HEK293 (cell line): ENCODE measurements at regions not wholly inside any gene's neighbourhood (a gene's known extent, or its start where the extent isn't known, plus 50 kb on each side); places are given as distances from the start of the nearest gene placed in this dataset.

Experiments used
- CTCF ChIA-PET: fragments of 350-600 bp; formaldehyde crosslinking; extraction: SDS; loops from one replicate; lab custom pipeline; 2021; ENCODE audit warnings: antibody characterized with exemption; lab: Yijun Ruan, JAX
- POLR2A ChIA-PET: fragments of 300-600 bp; formaldehyde crosslinking; extraction: SDS; loops from one replicate; lab custom pipeline; 2020; ENCODE audit warnings: antibody characterized with exemption, inconsistent platforms; lab: Yijun Ruan, JAX
- H3K27ac ChIP-seq: fragments of 200-500 bp; sonication (Bioruptor generic); 2 replicates; pipeline ENCODE4 v1.5.1; 2014; ENCODE audit warnings: low read depth, low read length, control low read depth, inconsistent platforms; ENCODE audit errors: extremely low read depth
- H3K36me3 ChIP-seq, 2 experiments: fragments of 200-500 bp in 1 of 2; sonication (Bioruptor generic) in 1 of 2; 1 replicate in 1 of 2; 2 replicates in 1 of 2; pipeline ENCODE4 v1.5.1; 2014 to 2017; ENCODE audit warnings: inconsistent platforms in 2 of 2, low read length in 2 of 2; ENCODE audit not compliant: control insufficient read depth in 2 of 2, insufficient read depth in 1 of 2
- H3K4me1 ChIP-seq: fragments of 200-500 bp; sonication (Bioruptor generic); 2 replicates; pipeline ENCODE4 v1.5.1; 2014; ENCODE audit warnings: mild to moderate bottlenecking, low read length, inconsistent platforms; ENCODE audit not compliant: control insufficient read depth, insufficient read depth
- H3K4me3 ChIP-seq: 2 replicates; pipeline ENCODE4 v1.5.1; 2011; ENCODE audit warnings: low read depth, mild to moderate bottlenecking, control low read depth, low read length, moderate library complexity
- H3K9me3 ChIP-seq: fragments of 200-500 bp; sonication (Bioruptor generic); 2 replicates; pipeline ENCODE4 v1.5.1; 2014; ENCODE audit warnings: low read depth, low read length, inconsistent platforms; ENCODE audit not compliant: control insufficient read depth, insufficient read depth
- ELK4 ChIP-seq: IDR thresholded peaks from 2 replicates; pipeline ENCODE4 v1.6.1; 2011; ENCODE audit warnings: mild to moderate bottlenecking, low read depth, low read length, borderline replicate concordance
- FEZF1 ChIP-seq: fragments of 450-650 bp; formaldehyde crosslinking; IDR thresholded peaks from 2 replicates; pipeline ENCODE4 v1.5.1; 2016; ENCODE audit warnings: missing biosample characterization, missing genetic modification characterization
- GLIS1 ChIP-seq: fragments of 450-650 bp; formaldehyde crosslinking; IDR thresholded peaks from 2 replicates; pipeline ENCODE4 v1.5.1; 2016; ENCODE audit warnings: missing biosample characterization, missing genetic modification characterization
- GLIS2 ChIP-seq: fragments of 450-650 bp; formaldehyde crosslinking; IDR thresholded peaks from 2 replicates; pipeline ENCODE4 v1.5.1; 2016; ENCODE audit warnings: missing biosample characterization, missing genetic modification characterization
- PRDM6 ChIP-seq: fragments of 450-650 bp; formaldehyde crosslinking; IDR thresholded peaks from 2 replicates; pipeline ENCODE4 v1.5.1; 2017; ENCODE audit warnings: missing biosample characterization, missing genetic modification characterization
- SCRT1 ChIP-seq: fragments of 450-650 bp; formaldehyde crosslinking; IDR thresholded peaks from 2 replicates; pipeline ENCODE4 v1.5.1; 2016; ENCODE audit warnings: missing biosample characterization, missing genetic modification characterization, borderline replicate concordance
- SCRT2 ChIP-seq: fragments of 450-650 bp; formaldehyde crosslinking; IDR thresholded peaks from 2 replicates; pipeline ENCODE4 v1.5.1; 2016; ENCODE audit warnings: missing biosample characterization, missing genetic modification characterization
- SP7 ChIP-seq: fragments of 450-650 bp; formaldehyde crosslinking; IDR thresholded peaks from 2 replicates; pipeline ENCODE4 v1.5.1; 2016; ENCODE audit warnings: missing biosample characterization, missing genetic modification characterization
- TRIM28 ChIP-seq: IDR thresholded peaks from 2 replicates; pipeline ENCODE4 v1.6.1; 2011; ENCODE audit warnings: low read length, control low read depth, borderline replicate concordance
- WT1 ChIP-seq: fragments of 450-650 bp; formaldehyde crosslinking; IDR thresholded peaks from 2 replicates; pipeline ENCODE4 v1.5.1; 2016; ENCODE audit warnings: missing biosample characterization, missing genetic modification characterization
- ZBTB6 ChIP-seq: fragments of 450-650 bp; formaldehyde crosslinking; IDR thresholded peaks from 2 replicates; pipeline ENCODE4 v1.5.1; 2017; ENCODE audit warnings: missing biosample characterization, missing genetic modification characterization
- ZIC2 ChIP-seq: fragments of 450-650 bp; formaldehyde crosslinking; IDR thresholded peaks from 2 replicates; pipeline ENCODE4 v1.5.1; 2016; ENCODE audit warnings: missing biosample characterization, missing genetic modification characterization
- ZNF221 ChIP-seq: fragments of 450-650 bp; formaldehyde crosslinking; IDR thresholded peaks from 2 replicates; pipeline ENCODE4 v1.5.1; 2017; ENCODE audit warnings: missing biosample characterization, missing genetic modification characterization, borderline replicate concordance
- ZNF324 ChIP-seq: fragments of 450-650 bp; formaldehyde crosslinking; IDR thresholded peaks from 2 replicates; pipeline ENCODE4 v1.5.1; 2016; ENCODE audit warnings: missing biosample characterization, missing genetic modification characterization
- ZNF354C ChIP-seq: fragments of 450-650 bp; formaldehyde crosslinking; IDR thresholded peaks from 2 replicates; pipeline ENCODE4 v1.5.1; 2016; ENCODE audit warnings: missing biosample characterization, missing genetic modification characterization, low read depth, borderline replicate concordance
- ZNF473 ChIP-seq: fragments of 450-650 bp; formaldehyde crosslinking; IDR thresholded peaks from 2 replicates; pipeline ENCODE4 v1.5.1; 2017; ENCODE audit warnings: missing biosample characterization, missing genetic modification characterization
- ZNF501 ChIP-seq: fragments of 450-650 bp; formaldehyde crosslinking; IDR thresholded peaks from 2 replicates; pipeline ENCODE4 v1.5.1; 2016; ENCODE audit warnings: missing biosample characterization, missing genetic modification characterization
- ZNF513 ChIP-seq: fragments of 450-650 bp; IDR thresholded peaks from 2 replicates; pipeline ENCODE4 v1.5.1; 2018; ENCODE audit warnings: missing biosample characterization, missing genetic modification characterization
- ZNF549 ChIP-seq: fragments of 450-650 bp; IDR thresholded peaks from 2 replicates; pipeline ENCODE4 v1.5.1; 2018; ENCODE audit warnings: missing biosample characterization, missing genetic modification characterization, mild to moderate bottlenecking, inconsistent platforms, moderate library complexity
- ZNF645 ChIP-seq: fragments of 450-650 bp; formaldehyde crosslinking; IDR thresholded peaks from 2 replicates; pipeline ENCODE4; 2016; ENCODE audit warnings: missing biosample characterization, missing genetic modification characterization
- ZNF654 ChIP-seq: fragments of 450-650 bp; formaldehyde crosslinking; IDR thresholded peaks from 2 replicates; pipeline ENCODE4 v1.5.1; 2016; ENCODE audit warnings: low read depth, missing biosample characterization, missing genetic modification characterization
- ZNF660 ChIP-seq: fragments of 450-650 bp; IDR thresholded peaks from 2 replicates; pipeline ENCODE4 v1.5.1; 2018; ENCODE audit warnings: missing biosample characterization, mild to moderate bottlenecking, missing genetic modification characterization
- ZNF792 ChIP-seq: fragments of 450-650 bp; formaldehyde crosslinking; IDR thresholded peaks from 2 replicates; pipeline ENCODE4 v1.5.1; 2016; ENCODE audit warnings: missing biosample characterization, missing genetic modification characterization
- ZNF830 ChIP-seq: fragments of 450-650 bp; IDR thresholded peaks from 2 replicates; pipeline ENCODE4 v1.5.0; 2018; ENCODE audit warnings: missing biosample characterization, missing genetic modification characterization, low read depth, mild to moderate bottlenecking, moderate library complexity
- ZSCAN30 ChIP-seq: fragments of 450-650 bp; IDR thresholded peaks from 2 replicates; pipeline ENCODE4 v1.5.1; 2018; ENCODE audit warnings: missing biosample characterization, mild to moderate bottlenecking, missing genetic modification characterization, moderate library complexity

GRCh38 chr10:8543361-8544056 is 489.0 kb downstream of the GATA3 start (continued):
- TF ChIP-seq GLIS1 (tag by site-specific recombination): no peak
- 0 out of 2 replicates have a peak, but pooled peaks have one; percentile 26 for TF ChIP-seq TRIM28
- TF ChIP-seq PRDM6 (tag by site-specific recombination): no peak
- TF ChIP-seq ZBTB6 (tag by site-specific recombination): peak; percentile 13; the same call in 1 of the 2 replicates
- TF ChIP-seq ZNF654 (tag by site-specific recombination): no peak
- peak; percentile 45 for TF ChIP-seq FEZF1 (tag by site-specific recombination)
- peak; percentile 14; the same call in 1 of the 2 replicates for TF ChIP-seq ZSCAN30 (tag by site-specific recombination)
- peak; percentile 100 for TF ChIP-seq SP7 (tag by site-specific recombination)
- TF ChIP-seq, all 188 proteins: peak for 7

- CTCF ChIA-PET: no interaction called here
- TF ChIP-seq ZNF549 (peak; percentile 9; the same call in 1 of the 2 replicates), GLIS2 (tag by site-specific recombination) (no peak), SP7 (tag by site-specific recombination) (peak; percentile 26; the same call in 1 of the 2 replicates), ZNF324 (tag by site-specific recombination) (no peak), ZNF513 (tag by site-specific recombination) (no peak), ZNF354C (tag by site-specific recombination) (no peak), ZNF660 (tag by site-specific recombination) (peak; percentile 14; the same call in 1 of the 2 replicates), ZNF221 (tag by site-specific recombination) (no peak), SCRT1 (tag by site-specific recombination) (0 out of 2 replicates have a peak, but pooled peaks have one; percentile 13), FEZF1 (tag by site-specific recombination) (peak; percentile 51; the same call in 1 of the 2 replicates), SCRT2 (peak; percentile 81), ZNF830 (tag by site-specific recombination) (no peak)
- TF ChIP-seq, all 188 proteins: peak for 6
- POLR2A ChIA-PET: interaction anchor here (1.2 kb wide), 1 partner anchor 31 kb away, joined by 3 read pairs; no protein-coding TSS in a partner anchor
Observed at GRCh38 chr10:8544057-8544380, 489.5 kb downstream of the GATA3 start.

GRCh38 chr10:8544500-8544899 is 490.0 kb downstream of the GATA3 start:
- POLR2A ChIA-PET: no interaction called here
- H3K27ac ChIP-seq: no peak overlapping the region
- TF ChIP-seq ZNF473 (tag by site-specific recombination) (no peak), ZNF501 (tag by site-specific recombination) (no peak), WT1 (tag by site-specific recombination) (no peak), ZNF645 (tag by site-specific recombination) (no peak), ZNF792 (tag by site-specific recombination) (no peak), ELK4 (no peak), ZIC2 (tag by site-specific recombination) (no peak)

More at GRCh38 chr10:8544057-8544380, 489.5 kb downstream of the GATA3 start:
- Histone ChIP-seq H3K36me3 (no peaks in the 10 kb centered on the region), H3K27ac (no peak overlapping the region; the same call in 1 of the 2 replicates), H3K9me3 (no peaks in the 10 kb centered on the region), H3K4me3 (no peak overlapping the region), H3K4me1 (peaks cover 3% of the 10 kb centered on the region; the same call in 1 of the 2 replicates)

More at GRCh38 chr10:8544500-8544899, 490.0 kb downstream of the GATA3 start:
- CTCF ChIA-PET: no interaction called here
- Histone ChIP-seq H3K4me1 (peaks cover 3% of the 10 kb centered on the region; the same call in 1 of the 2 replicates), H3K9me3 (no peaks in the 10 kb centered on the region), H3K4me3 (no peak overlapping the region), H3K36me3 (no peaks in the 10 kb centered on the region)
